ENCODE measurements at regions not wholly inside any gene's neighbourhood (a gene's known extent, or its start where the extent isn't known, plus 50 kb on each side); places are given as distances from the start of the nearest gene placed in this dataset.
"Not testable (repeated sequence)": the region's sequence is repeated elsewhere in the genome, so short reads cannot be mapped to it uniquely, and the experiment has no call there.

- TF ChIP-seq CTCF (conservative IDR thresholded peaks at IDR 0.05; ENCODE audit: low read length); EZH2phosphoT487 (IDR thresholded peaks at IDR 0.05; ENCODE audit: borderline replicate concordance, low read depth, low read length): not testable (repeated sequence)
Observed at GRCh38 chr10:108920029-108920428, 1003.3 kb downstream of the XPNPEP1 start.

All from OCI-LY7 (cell line).